ENCODE measurements at regions not wholly inside any gene's neighbourhood (a gene's known extent, or its start where the extent isn't known, plus 50 kb on each side); places are given as distances from the start of the nearest gene placed in this dataset.

GRCh38 chr14:58747181-58747580, 109.4 kb downstream of the DACT1 start:
- TF ChIP-seq CTCF (IDR thresholded peaks at IDR 0.05) (no peak), POLR2A (IDR thresholded peaks at IDR 0.05) (no peak)

All from Peyer's patch (tissue), 4 donors.